Panc1 (cell line): ENCODE measurements at regions not wholly inside any gene's neighbourhood (a gene's known extent, or its start where the extent isn't known, plus 50 kb on each side); places are given as distances from the start of the nearest gene placed in this dataset.
A peak's percentile ranks its signal among the peaks of the same experiment; 100 is the strongest.

ENCODE experiments used
- ATAC-seq: fragments of 200-7000 bp; cut with Tn5 transposase; 2 replicates; pipeline ENCODE4 v1.9.1; 2020; ENCODE audit warnings: mild to moderate bottlenecking, moderate library complexity
- BruUV-seq: library from RNA; stranded (reverse); fragments of 400-500 nt; replicated peaks from 2 replicates; lab custom pipeline; 2021; lab: Mats Ljungman, UMichigan
- CTCF ChIA-PET: fragments of 300-600 bp; sonication (Branson Sonifier 250); formaldehyde crosslinking; loops from one replicate; lab custom pipeline; 2022; ENCODE audit warnings: antibody characterized with exemption; lab: Charles Lee
- POLR2A ChIA-PET: fragments of 300-600 bp; sonication (Branson Sonifier 250); formaldehyde crosslinking; loops from one replicate; lab custom pipeline; 2022; ENCODE audit warnings: antibody characterized with exemption; lab: Charles Lee
- DNase-seq: peaks from one replicate; pipeline ENCODE4 v3.0.0-alpha.2; 2010; ENCODE audit warnings: low read depth, low spot score
- H3K27ac ChIP-seq: 2 replicates; pipeline ENCODE4 v1.5.1; 2011; ENCODE audit warnings: mild to moderate bottlenecking, low read length, inconsistent platforms
- H3K27me3 ChIP-seq: fragments of 200-500 bp; sonication (Bioruptor generic); 2 replicates; pipeline ENCODE4 v1.6.0; 2014; ENCODE audit warnings: low read length, inconsistent platforms; ENCODE audit not compliant: control insufficient read depth, insufficient read depth
- H3K36me3 ChIP-seq: fragments of 200-500 bp; sonication (Bioruptor generic); 2 replicates; pipeline ENCODE4 v1.5.1; 2014; ENCODE audit warnings: inconsistent platforms, mild to moderate bottlenecking, low read length, moderate library complexity; ENCODE audit not compliant: control insufficient read depth, insufficient read depth
- H3K4me1 ChIP-seq: 2 replicates; pipeline ENCODE4 v1.5.1; 2011; ENCODE audit warnings: inconsistent platforms, mild to moderate bottlenecking, low read length, moderate library complexity; ENCODE audit not compliant: control insufficient read depth, insufficient read depth
- H3K4me3 ChIP-seq, 2 experiments: 2 replicates each; pipeline ENCODE4 v1.5.1; 2011 to 2012; ENCODE audit warnings: low read depth in 2 of 2, low read length in 2 of 2, mild to moderate bottlenecking in 2 of 2, inconsistent platforms in 1 of 2, moderate library complexity in 1 of 2
- H3K9me3 ChIP-seq: fragments of 200-500 bp; sonication (Bioruptor generic); 2 replicates; pipeline ENCODE4 v1.5.1; 2014; ENCODE audit warnings: low read depth, mild to moderate bottlenecking, inconsistent platforms, low read length, moderate library complexity; ENCODE audit not compliant: control insufficient read depth, insufficient read depth
- CTCF ChIP-seq: fragments of 450-650 bp; IDR thresholded peaks from 2 replicates; pipeline ENCODE4 v1.5.1; 2017; ENCODE audit warnings: mild to moderate bottlenecking
- POLR2AphosphoS5 ChIP-seq: IDR thresholded peaks from 2 replicates; pipeline ENCODE4 v1.6.1; 2012; ENCODE audit warnings: mild to moderate bottlenecking, low read depth, low read length, moderate library complexity
- REST ChIP-seq, 2 experiments: IDR thresholded peaks; 2 replicates each; pipeline ENCODE4 v1.6.1; 2011 to 2012; ENCODE audit warnings: low read depth in 2 of 2, control low read depth in 1 of 2, low read length in 1 of 2, mild to moderate bottlenecking in 1 of 2, moderate library complexity in 1 of 2; ENCODE audit not compliant: insufficient read depth in 1 of 2
- SIN3A ChIP-seq: IDR thresholded peaks from 2 replicates; pipeline ENCODE4 v1.6.1; 2012; ENCODE audit warnings: low read depth, mild to moderate bottlenecking, low read length, moderate library complexity, borderline replicate concordance; ENCODE audit not compliant: insufficient read depth
- TCF7L2 ChIP-seq: IDR thresholded peaks from 2 replicates; pipeline ENCODE4 v1.6.1; 2011; ENCODE audit warnings: mild to moderate bottlenecking, low read depth, low read length, inconsistent platforms
- in situ Hi-C: cut with HindIII; loops from 2 replicates; pipeline ENCODE4 v1.10.0; 2016; ENCODE audit warnings: low sequenced_read_pairs, low pct_unique_long_range_greater_than_20kb
- intact Hi-C: fragments of 100-400 bp; cut with micrococcal nuclease; formaldehyde crosslinking; loops from one replicate; pipeline ENCODE4 v1.10.0; 2022; ENCODE audit not compliant: unreplicated experiment

GRCh38 chr5:159527546-159528254 is 197.4 kb upstream of the IL12B start:
- BruUV-seq: no TSS peak
- intact Hi-C loops (no loop called here), in situ Hi-C loops (no loop called here)
- Histone ChIP-seq H3K4me1 (no peaks in the 10 kb centered on the region), H3K27me3 (no peaks in the 10 kb centered on the region), H3K36me3 (no peaks in the 10 kb centered on the region), H3K9me3 (no peaks in the 10 kb centered on the region), H3K27ac (no peak overlapping the region), H3K4me3 (no peak overlapping the region)
- ChIA-PET POLR2A (no interaction called here), CTCF (no interaction called here)
- DNase-seq: no peak
- TF ChIP-seq SIN3A (no peak), CTCF (no peak), TCF7L2 (no peak), POLR2AphosphoS5 (no peak), REST (IDR thresholded peaks at IDR 0.05; ENCODE audit: insufficient read depth in 1 of 2, low read depth in 2 of 2, low read length in 1 of 2) (no peak)
- ATAC-seq: no peak

GRCh38 chr5:159531554-159532105 is 201.3 kb upstream of the IL12B start:
- ChIA-PET CTCF (no interaction called here), POLR2A (no interaction called here)
- BruUV-seq: no TSS peak
- ATAC-seq (no peak), DNase-seq (no peak)
- no peaks in the 10 kb centered on the region for H3K27me3 ChIP-seq
- in situ Hi-C loops (no loop called here), intact Hi-C loops (no loop called here)
- H3K36me3 ChIP-seq: no peaks in the 10 kb centered on the region; the same call in 1 of the 2 replicates
- H3K4me1 ChIP-seq: no peaks in the 10 kb centered on the region
- 0 out of 2 replicates have a peak, but pooled peaks cover 3% of the 10 kb centered on the region for H3K9me3 ChIP-seq
- no peak overlapping the region for H3K4me3 ChIP-seq
- H3K27ac ChIP-seq: no peak overlapping the region
- TF ChIP-seq CTCF (peak; percentile 15; the same call in 1 of the 2 replicates), SIN3A (no peak)
